ENCODE measurements at regions not wholly inside any gene's neighbourhood (a gene's known extent, or its start where the extent isn't known, plus 50 kb on each side); places are given as distances from the start of the nearest gene placed in this dataset.

DNA sequence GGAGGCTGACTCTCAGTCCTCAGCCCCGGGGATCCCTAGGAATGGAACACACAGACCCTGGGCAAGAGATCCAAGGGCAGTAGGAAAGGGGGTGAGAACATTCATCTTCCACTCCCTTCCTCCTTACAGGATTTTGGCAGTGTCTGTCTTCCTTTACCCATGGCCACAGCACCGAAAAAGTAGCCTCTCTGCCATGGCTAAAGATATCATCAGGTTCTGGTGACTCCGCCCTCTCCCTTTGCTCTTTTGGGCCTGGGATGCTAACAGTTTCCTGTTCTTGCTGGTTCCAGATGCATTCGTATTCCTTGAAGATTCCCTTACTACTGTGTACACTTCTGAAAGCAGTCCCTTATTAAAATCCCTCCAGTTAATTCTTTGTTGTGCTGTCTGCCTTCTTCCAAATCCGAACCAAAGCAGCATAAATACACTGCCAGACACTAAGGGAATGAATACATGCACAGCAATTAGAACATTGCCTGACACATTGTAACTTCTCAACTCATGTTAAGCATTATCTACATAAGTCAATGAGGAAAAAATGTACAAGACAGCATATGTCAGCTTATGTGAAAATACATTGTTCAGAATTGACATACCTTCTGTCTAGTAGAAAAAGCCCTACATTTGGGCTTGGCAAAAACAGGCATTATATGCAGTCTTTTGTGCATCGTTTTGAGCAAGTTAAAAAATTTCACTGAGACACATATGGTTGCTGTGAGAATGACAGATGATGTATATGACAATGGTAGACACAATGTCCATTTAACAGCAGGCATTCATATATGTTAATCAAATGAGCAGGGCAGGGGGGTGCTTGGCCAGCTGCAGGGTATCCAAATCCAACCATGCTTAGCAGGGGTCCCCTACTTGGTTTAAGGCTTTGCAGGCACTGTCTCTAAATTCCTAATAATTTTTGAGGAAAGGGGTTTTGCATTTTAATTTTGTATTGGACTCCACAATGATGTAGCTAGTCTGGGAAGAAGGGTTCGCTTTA lies 58.8 kb upstream of the RAI14 start:
- no peak overlapping the region for H3K27ac Mint-ChIP-seq
- H3K4me1 Mint-ChIP-seq, result no peaks in the 10 kb centered on the region
- no peaks in the 10 kb centered on the region for H3K36me3 Mint-ChIP-seq
- H3K4me3 Mint-ChIP-seq, result no peak overlapping the region
- H3K27me3 Mint-ChIP-seq, result peaks cover 6% of the 10 kb centered on the region
- no peaks in the 10 kb centered on the region for H3K9me3 Mint-ChIP-seq

DNA sequence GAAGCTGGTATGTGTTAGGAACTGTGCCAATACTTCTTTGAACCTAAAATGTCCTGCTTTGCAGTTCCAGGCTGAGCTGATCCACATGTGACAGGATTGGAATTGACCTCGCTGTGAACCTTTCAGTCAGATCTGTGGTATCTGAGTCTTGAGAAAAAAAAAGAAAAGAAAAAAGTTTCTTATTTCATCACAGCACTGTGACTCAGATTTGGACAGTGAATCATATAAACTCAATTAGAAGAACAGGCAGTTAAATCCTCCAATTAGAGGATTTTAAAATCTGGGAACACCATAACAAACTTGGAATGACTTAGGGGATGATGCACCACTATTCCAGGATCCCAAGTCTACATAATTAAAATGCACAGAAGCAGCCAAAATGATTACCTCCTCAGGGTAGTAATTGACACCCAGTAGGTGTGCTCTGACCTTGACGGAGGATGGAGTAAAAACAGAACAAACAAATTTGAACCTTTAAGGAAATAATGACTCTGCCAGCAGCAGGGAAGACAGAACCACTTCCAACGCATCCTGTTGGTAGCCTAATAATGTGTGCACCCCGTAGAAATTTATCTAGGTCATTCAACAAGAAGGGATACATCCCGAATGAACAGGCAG lies 57.8 kb upstream of the RAI14 start:
- Mint-ChIP-seq H3K4me3 (no peak overlapping the region), H3K36me3 (no peaks in the 10 kb centered on the region), H3K9me3 (no peaks in the 10 kb centered on the region), H3K27ac (no peak overlapping the region), H3K27me3 (peaks cover 7% of the 10 kb centered on the region), H3K4me1 (no peaks in the 10 kb centered on the region)

DNA sequence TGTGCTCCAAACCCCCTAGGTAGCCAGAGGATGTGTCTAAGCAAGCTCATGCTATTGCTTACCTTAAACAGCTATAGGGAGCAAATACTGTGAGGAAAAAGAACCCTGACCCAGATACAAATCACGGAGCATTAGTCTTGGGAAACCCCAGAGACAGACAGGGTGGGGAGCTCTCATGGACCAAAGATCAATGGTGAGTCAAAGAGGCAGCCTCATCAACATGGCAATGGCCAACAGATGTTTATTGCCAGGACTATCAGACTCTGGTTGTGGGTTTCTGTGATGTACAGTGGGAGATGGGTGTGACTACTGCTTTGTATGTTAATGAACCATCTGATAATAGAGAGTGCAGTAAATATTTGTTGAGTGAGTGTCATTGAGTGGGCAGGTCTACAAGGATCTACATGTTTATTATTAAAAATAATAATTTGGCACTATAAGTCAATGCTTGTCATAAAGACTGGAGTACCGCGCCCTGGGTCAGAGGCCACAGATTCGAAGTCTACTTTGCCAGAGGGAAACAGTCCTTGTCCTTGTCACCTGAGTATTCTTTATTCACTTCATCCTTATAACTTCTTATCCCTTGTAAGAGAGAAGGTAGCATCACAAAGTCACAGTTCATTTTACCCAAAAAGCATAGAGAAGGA lies 56.5 kb upstream of the RAI14 start:
- Mint-ChIP-seq H3K27me3 (peaks cover 7% of the 10 kb centered on the region), H3K4me3 (no peak overlapping the region), H3K4me1 (no peaks in the 10 kb centered on the region), H3K36me3 (no peaks in the 10 kb centered on the region), H3K9me3 (no peaks in the 10 kb centered on the region), H3K27ac (no peak overlapping the region)

- Mint-ChIP-seq H3K36me3 (no peaks in the 10 kb centered on the region), H3K9me3 (no peaks in the 10 kb centered on the region), H3K27ac (no peak overlapping the region), H3K27me3 (peaks cover 7% of the 10 kb centered on the region), H3K4me3 (no peak overlapping the region), H3K4me1 (no peaks in the 10 kb centered on the region)
Measured at GRCh38 chr5:34600118-34600493, 56.0 kb upstream of the RAI14 start.

DNA sequence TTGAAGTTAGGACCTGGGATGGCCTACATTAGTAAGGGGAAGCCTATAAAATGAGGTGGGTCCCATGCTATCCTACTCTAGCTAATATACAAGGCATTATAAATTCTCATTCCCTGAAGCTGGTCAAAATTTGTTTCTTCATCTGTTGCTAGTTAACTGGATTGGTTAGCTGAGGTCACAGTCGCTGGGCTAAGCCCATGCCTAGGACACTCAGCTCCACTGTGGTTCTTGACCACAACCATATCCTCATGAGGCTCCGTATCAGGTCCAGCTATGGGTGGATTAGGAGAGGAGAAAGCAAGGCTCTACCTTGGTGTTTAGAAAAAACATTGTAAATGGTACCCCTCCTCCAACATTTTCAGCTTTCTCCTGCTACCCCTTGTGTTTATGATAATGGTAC lies 52.8 kb upstream of the RAI14 start:
- H3K27ac Mint-ChIP-seq, result no peak overlapping the region
- H3K27me3 Mint-ChIP-seq, result peaks cover 3% of the 10 kb centered on the region
- no peaks in the 10 kb centered on the region for H3K36me3 Mint-ChIP-seq
- H3K4me1 Mint-ChIP-seq, result no peaks in the 10 kb centered on the region
- H3K4me3 Mint-ChIP-seq, result no peak overlapping the region
- no peaks in the 10 kb centered on the region for H3K9me3 Mint-ChIP-seq

GRCh38 chr5:34604119-34604675 lies 51.9 kb upstream of the RAI14 start:
- Mint-ChIP-seq H3K27ac (no peak overlapping the region), H3K4me1 (no peaks in the 10 kb centered on the region), H3K27me3 (peaks cover 3% of the 10 kb centered on the region), H3K9me3 (no peaks in the 10 kb centered on the region), H3K36me3 (no peaks in the 10 kb centered on the region), H3K4me3 (no peak overlapping the region)

- Mint-ChIP-seq H3K27me3 (peaks cover 3% of the 10 kb centered on the region), H3K9me3 (no peaks in the 10 kb centered on the region), H3K27ac (no peak overlapping the region), H3K4me3 (no peak overlapping the region), H3K36me3 (no peaks in the 10 kb centered on the region), H3K4me1 (no peaks in the 10 kb centered on the region)
Measured at GRCh38 chr5:34606101-34606500, 50.0 kb upstream of the RAI14 start.
